RWPE2 (cell line): ENCODE measurements at regions not wholly inside any gene's neighbourhood (a gene's known extent, or its start where the extent isn't known, plus 50 kb on each side); places are given as distances from the start of the nearest gene placed in this dataset.
"Not testable (repeated sequence)": the region's sequence is repeated elsewhere in the genome, so short reads cannot be mapped to it uniquely, and the experiment has no call there.

ENCODE experiments used
- ATAC-seq: fragments of 200-7000 bp; cut with Tn5 transposase; 3 replicates; pipeline ENCODE4 v1.9.1; 2021; ENCODE audit warnings: low read depth
- DNase-seq: peaks from one replicate; pipeline ENCODE4 v3.0.0-alpha.2; 2020; ENCODE audit warnings: low spot score
- H3K27ac ChIP-seq: fragments of 450-650 bp; 2 replicates; pipeline ENCODE4 v1.5.1; 2017; ENCODE audit warnings: mild to moderate bottlenecking; ENCODE audit not compliant: poor library complexity, severe bottlenecking
- H3K27me3 ChIP-seq: fragments of 250-450 bp; sonication (Bioruptor Pico); 2 replicates; pipeline ENCODE4 v1.5.1; 2021; ENCODE audit warnings: mild to moderate bottlenecking, moderate library complexity; ENCODE audit not compliant: insufficient read depth, poor library complexity, severe bottlenecking
- H3K36me3 ChIP-seq: fragments of 250-450 bp; sonication (Bioruptor Pico); 2 replicates; pipeline ENCODE4 v1.5.1; 2020; ENCODE audit warnings: low read depth, mild to moderate bottlenecking, moderate library complexity
- H3K4me1 ChIP-seq: fragments of 250-450 bp; sonication (Bioruptor Pico); 2 replicates; pipeline ENCODE4 v1.5.1; 2021; ENCODE audit warnings: mild to moderate bottlenecking, moderate library complexity; ENCODE audit not compliant: insufficient read depth, poor library complexity, severe bottlenecking
- H3K4me3 ChIP-seq: fragments of 250-450 bp; sonication (Bioruptor Pico); 2 replicates; pipeline ENCODE4 v1.5.1; 2021; ENCODE audit warnings: mild to moderate bottlenecking, moderate library complexity; ENCODE audit not compliant: severe bottlenecking
- H3K9me3 ChIP-seq: fragments of 250-450 bp; sonication (Bioruptor Pico); 2 replicates; pipeline ENCODE4 v1.5.1; 2021; ENCODE audit warnings: mild to moderate bottlenecking, moderate library complexity; ENCODE audit not compliant: severe bottlenecking
- CTCF ChIP-seq: fragments of 450-650 bp; IDR thresholded peaks from one replicate; pipeline ENCODE4 v1.5.1; 2017; ENCODE audit warnings: mild to moderate bottlenecking, moderate library complexity; ENCODE audit not compliant: poor library complexity, severe bottlenecking

GRCh38 chr1:219090607-219091006, 83.1 kb upstream of the LYPLAL1 start:
- peaks cover 10% of the 10 kb centered on the region for H3K4me1 ChIP-seq
- no peak for DNase-seq
- no peak overlapping the region for H3K27ac ChIP-seq
- ATAC-seq: no peak
- H3K27me3 ChIP-seq: no peaks in the 10 kb centered on the region
- H3K36me3 ChIP-seq: no peaks in the 10 kb centered on the region
- H3K9me3 ChIP-seq: no peaks in the 10 kb centered on the region
- TF ChIP-seq CTCF: no peak
- H3K4me3 ChIP-seq: no peak overlapping the region

GRCh38 chr1:219092206-219092605, 81.5 kb upstream of the LYPLAL1 start:
- TF ChIP-seq CTCF: no peak
- H3K9me3 ChIP-seq: no peaks in the 10 kb centered on the region
- no peaks in the 10 kb centered on the region for H3K27me3 ChIP-seq
- H3K27ac ChIP-seq: no peak overlapping the region
- DNase-seq: no peak
- ATAC-seq: no peak
- no peaks in the 10 kb centered on the region for H3K36me3 ChIP-seq
- peaks cover 10% of the 10 kb centered on the region for H3K4me1 ChIP-seq
- no peak overlapping the region for H3K4me3 ChIP-seq

GRCh38 chr1:219099307-219099706, 74.4 kb upstream of the LYPLAL1 start:
- ATAC-seq: no peak
- H3K9me3 ChIP-seq: no peaks in the 10 kb centered on the region

GRCh38 chr1:219100059-219100458, 73.6 kb upstream of the LYPLAL1 start:
- TF ChIP-seq CTCF: no peak
- Histone ChIP-seq H3K27ac (no peak overlapping the region), H3K4me3 (no peak overlapping the region), H3K9me3 (no peaks in the 10 kb centered on the region), H3K4me1 (no peaks in the 10 kb centered on the region), H3K36me3 (no peaks in the 10 kb centered on the region), H3K27me3 (no peaks in the 10 kb centered on the region)
- no peak for DNase-seq
- ATAC-seq: no peak

More at GRCh38 chr1:219099307-219099706, 74.4 kb upstream of the LYPLAL1 start:
- no peak overlapping the region for H3K27ac ChIP-seq
- no peak for TF ChIP-seq CTCF
- no peaks in the 10 kb centered on the region for H3K27me3 ChIP-seq
- no peaks in the 10 kb centered on the region for H3K4me1 ChIP-seq
- no peak overlapping the region for H3K4me3 ChIP-seq
- no peak for DNase-seq
- H3K36me3 ChIP-seq: no peaks in the 10 kb centered on the region

GRCh38 chr1:219102466-219102865, 71.2 kb upstream of the LYPLAL1 start:
- not testable (repeated sequence) for H3K4me3 ChIP-seq, H3K36me3 ChIP-seq, H3K4me1 ChIP-seq, H3K9me3 ChIP-seq, DNase-seq, H3K27ac ChIP-seq, ATAC-seq, H3K27me3 ChIP-seq
